ENCODE measurements at regions not wholly inside any gene's neighbourhood (a gene's known extent, or its start where the extent isn't known, plus 50 kb on each side); places are given as distances from the start of the nearest gene placed in this dataset.

DNA sequence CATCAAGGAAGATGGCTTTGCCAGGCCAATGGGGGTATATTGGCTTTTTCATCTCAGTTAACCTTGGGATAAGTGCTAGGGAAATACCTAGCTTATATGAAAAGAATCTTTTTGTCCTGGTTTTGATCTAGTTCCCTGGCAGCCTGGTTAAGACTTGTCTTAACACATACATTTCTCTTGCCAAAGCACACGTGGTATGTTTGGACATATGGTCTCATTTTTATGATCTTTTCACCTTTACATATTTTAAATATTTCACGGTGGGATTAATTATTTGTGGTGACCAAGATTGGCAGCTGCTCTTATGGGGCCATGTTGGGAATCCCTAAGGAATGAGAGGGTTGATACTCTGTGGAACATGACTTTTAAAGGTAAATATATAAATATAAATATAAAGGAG, 312.5 kb downstream of the NPR3 start:
- no peak for TF ChIP-seq POLR2A (IDR thresholded peaks at IDR 0.05)
- TF ChIP-seq, protein P1, sequence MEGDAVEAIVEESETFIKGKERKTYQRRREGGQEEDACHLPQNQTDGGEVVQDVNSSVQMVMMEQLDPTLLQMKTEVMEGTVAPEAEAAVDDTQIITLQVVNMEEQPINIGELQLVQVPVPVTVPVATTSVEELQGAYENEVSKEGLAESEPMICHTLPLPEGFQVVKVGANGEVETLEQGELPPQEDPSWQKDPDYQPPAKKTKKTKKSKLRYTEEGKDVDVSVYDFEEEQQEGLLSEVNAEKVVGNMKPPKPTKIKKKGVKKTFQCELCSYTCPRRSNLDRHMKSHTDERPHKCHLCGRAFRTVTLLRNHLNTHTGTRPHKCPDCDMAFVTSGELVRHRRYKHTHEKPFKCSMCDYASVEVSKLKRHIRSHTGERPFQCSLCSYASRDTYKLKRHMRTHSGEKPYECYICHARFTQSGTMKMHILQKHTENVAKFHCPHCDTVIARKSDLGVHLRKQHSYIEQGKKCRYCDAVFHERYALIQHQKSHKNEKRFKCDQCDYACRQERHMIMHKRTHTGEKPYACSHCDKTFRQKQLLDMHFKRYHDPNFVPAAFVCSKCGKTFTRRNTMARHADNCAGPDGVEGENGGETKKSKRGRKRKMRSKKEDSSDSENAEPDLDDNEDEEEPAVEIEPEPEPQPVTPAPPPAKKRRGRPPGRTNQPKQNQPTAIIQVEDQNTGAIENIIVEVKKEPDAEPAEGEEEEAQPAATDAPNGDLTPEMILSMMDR (IDR thresholded peaks at IDR 0.05) = no peak

Data from uterus (tissue), 2 donors.